OCI-LY7 (cell line): ENCODE measurements at regions not wholly inside any gene's neighbourhood (a gene's known extent, or its start where the extent isn't known, plus 50 kb on each side); places are given as distances from the start of the nearest gene placed in this dataset.

Experiments used
- BruUV-seq: library from RNA; stranded (reverse); fragments of 400-500 nt; replicated peaks from 2 replicates; lab custom pipeline; 2021; lab: Mats Ljungman, UMichigan
- CTCF ChIA-PET: fragments of 300-600 bp; sonication (Branson Sonifier 250); formaldehyde crosslinking; loops from one replicate; lab custom pipeline; 2022; ENCODE audit warnings: antibody characterized with exemption; ENCODE audit not compliant: unreplicated experiment; lab: Charles Lee
- POLR2A ChIA-PET: fragments of 300-600 bp; sonication (Branson Sonifier 250); formaldehyde crosslinking; loops from one replicate; lab custom pipeline; 2022; ENCODE audit warnings: antibody characterized with exemption; lab: Charles Lee
- DNase-seq: peaks from one replicate; pipeline ENCODE4 v3.0.0-alpha.2; 2015; ENCODE audit warnings: low spot score
- H2AFZ ChIP-seq: fragments of 200-600 bp; sonication (generic), shearing (Covaris generic); 2 replicates; pipeline ENCODE4 v1.6.1; 2014; ENCODE audit warnings: mild to moderate bottlenecking, antibody characterized with exemption, low read length, moderate library complexity
- H3K27ac ChIP-seq: fragments of 200-600 bp; sonication (generic); 2 replicates; pipeline ENCODE4 v1.5.1; 2014; ENCODE audit warnings: mixed run types, low read depth, mild to moderate bottlenecking, moderate library complexity, low read length, inconsistent platforms; ENCODE audit not compliant: poor library complexity, severe bottlenecking
- H3K36me3 ChIP-seq: fragments of 200-600 bp; sonication (generic); 2 replicates; pipeline ENCODE4 v1.6.1; 2014; ENCODE audit warnings: mild to moderate bottlenecking, antibody characterized with exemption, low read length, moderate library complexity, mixed read lengths; ENCODE audit not compliant: insufficient read depth
- H3K4me1 ChIP-seq: fragments of 200-600 bp; sonication (generic); 2 replicates; pipeline ENCODE4 v1.5.1; 2014; ENCODE audit warnings: mild to moderate bottlenecking, low read length; ENCODE audit not compliant: insufficient read depth, poor library complexity, severe bottlenecking
- H3K4me2 ChIP-seq: fragments of 200-600 bp; sonication (generic); 2 replicates; pipeline ENCODE4 v1.6.1; 2014; ENCODE audit warnings: mild to moderate bottlenecking, low read length
- H3K4me3 ChIP-seq: fragments of 200-600 bp; sonication (generic); 2 replicates; pipeline ENCODE4 v1.5.1; 2014; ENCODE audit warnings: mild to moderate bottlenecking, low read depth, low read length; ENCODE audit not compliant: poor library complexity, severe bottlenecking
- H3K79me2 ChIP-seq: fragments of 200-600 bp; sonication (generic); 2 replicates; pipeline ENCODE4 v1.6.1; 2016; ENCODE audit warnings: low read depth, mild to moderate bottlenecking, low read length, moderate library complexity, mixed read lengths; ENCODE audit not compliant: insufficient read depth
- H3K9me2 ChIP-seq: fragments of 200-600 bp; sonication (generic); 2 replicates; pipeline ENCODE4 v1.6.1; 2016; ENCODE audit warnings: mild to moderate bottlenecking, low read length, mixed read lengths; ENCODE audit not compliant: insufficient read depth
- H3K9me3 ChIP-seq: fragments of 200-600 bp; sonication (generic); 2 replicates; pipeline ENCODE4 v1.6.1; 2014; ENCODE audit warnings: mild to moderate bottlenecking, mixed run types, low read length, mixed read lengths
- H4K20me1 ChIP-seq: fragments of 200-600 bp; sonication (generic); 2 replicates; pipeline ENCODE4 v1.6.1; 2014; ENCODE audit warnings: mild to moderate bottlenecking, antibody characterized with exemption, low read length, moderate library complexity, mixed read lengths; ENCODE audit not compliant: insufficient read depth
- EZH2phosphoT487 ChIP-seq: fragments of 200-600 bp; sonication (generic); IDR thresholded peaks from 2 replicates; pipeline ENCODE4 v1.6.1; 2018; ENCODE audit warnings: low read depth, borderline replicate concordance, mild to moderate bottlenecking, mixed run types, antibody characterized with exemption, low read length, moderate library complexity, mixed read lengths
- intact Hi-C: fragments of 100-400 bp; cut with micrococcal nuclease; formaldehyde crosslinking; loops from one replicate; pipeline ENCODE4 v1.10.0; 2022; ENCODE audit not compliant: unreplicated experiment
- TF ChIP-seq, protein P1 (sequence below): fragments of 200-600 bp; sonication (generic); conservative IDR thresholded peaks from 2 replicates; pipeline ENCODE4 v1.5.1; 2014; ENCODE audit warnings: mild to moderate bottlenecking, antibody characterized with exemption, low read length, moderate library complexity, mixed read lengths

DNA sequence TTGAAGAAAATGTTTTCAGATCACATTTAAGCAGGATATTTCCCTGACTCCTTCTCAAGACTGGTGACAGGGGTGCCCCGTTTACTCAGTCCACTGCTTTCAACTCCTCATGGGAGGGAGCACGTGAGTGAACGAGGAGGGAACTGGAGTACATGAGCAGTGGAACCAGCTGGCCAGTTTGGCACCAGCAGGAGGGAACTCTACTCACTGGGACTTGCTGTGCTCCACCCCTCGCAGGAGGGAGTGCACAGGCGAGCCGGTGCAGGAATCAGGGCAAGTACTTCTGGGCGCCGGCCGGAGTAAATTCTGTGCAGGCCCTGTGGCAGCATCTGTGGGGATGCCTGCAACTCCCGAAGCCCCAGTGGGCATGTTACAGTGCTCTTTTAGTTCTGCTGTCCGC is 1941.1 kb upstream of the C9orf72 start:
- TF ChIP-seq, protein P1, sequence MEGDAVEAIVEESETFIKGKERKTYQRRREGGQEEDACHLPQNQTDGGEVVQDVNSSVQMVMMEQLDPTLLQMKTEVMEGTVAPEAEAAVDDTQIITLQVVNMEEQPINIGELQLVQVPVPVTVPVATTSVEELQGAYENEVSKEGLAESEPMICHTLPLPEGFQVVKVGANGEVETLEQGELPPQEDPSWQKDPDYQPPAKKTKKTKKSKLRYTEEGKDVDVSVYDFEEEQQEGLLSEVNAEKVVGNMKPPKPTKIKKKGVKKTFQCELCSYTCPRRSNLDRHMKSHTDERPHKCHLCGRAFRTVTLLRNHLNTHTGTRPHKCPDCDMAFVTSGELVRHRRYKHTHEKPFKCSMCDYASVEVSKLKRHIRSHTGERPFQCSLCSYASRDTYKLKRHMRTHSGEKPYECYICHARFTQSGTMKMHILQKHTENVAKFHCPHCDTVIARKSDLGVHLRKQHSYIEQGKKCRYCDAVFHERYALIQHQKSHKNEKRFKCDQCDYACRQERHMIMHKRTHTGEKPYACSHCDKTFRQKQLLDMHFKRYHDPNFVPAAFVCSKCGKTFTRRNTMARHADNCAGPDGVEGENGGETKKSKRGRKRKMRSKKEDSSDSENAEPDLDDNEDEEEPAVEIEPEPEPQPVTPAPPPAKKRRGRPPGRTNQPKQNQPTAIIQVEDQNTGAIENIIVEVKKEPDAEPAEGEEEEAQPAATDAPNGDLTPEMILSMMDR = no peak
- no peak for TF ChIP-seq EZH2phosphoT487
- POLR2A ChIA-PET = no interaction called here
- no TSS peak for BruUV-seq

GRCh38 chr9:29514862-29515261 is 1941.6 kb upstream of the C9orf72 start:
- Histone ChIP-seq H3K9me2 (no peaks in the 10 kb centered on the region), H3K79me2 (no peaks in the 10 kb centered on the region), H4K20me1 (no peaks in the 10 kb centered on the region), H3K9me3 (no peaks in the 10 kb centered on the region), H3K4me1 (no peaks in the 10 kb centered on the region), H3K36me3 (no peaks in the 10 kb centered on the region), H3K4me2 (no peak overlapping the region), H3K27ac (no peak overlapping the region), H3K4me3 (no peak overlapping the region), H2AFZ (no peak overlapping the region)
- POLR2A ChIA-PET = interaction anchor here (0.6 kb wide), 1 partner anchor 173 kb away, joined by 3 read pairs; no protein-coding TSS in a partner anchor
- no TSS peak for BruUV-seq
- intact Hi-C loops = no loop called here
- no peak for DNase-seq
- TF ChIP-seq EZH2phosphoT487 = no peak
- TF ChIP-seq, protein P1 = no peak
- CTCF ChIA-PET = no interaction called here

More for the DNA sequence above, 1941.1 kb upstream of the C9orf72 start:
- H3K4me2 ChIP-seq = no peak overlapping the region
- H3K9me2 ChIP-seq = no peaks in the 10 kb centered on the region
- no peaks in the 10 kb centered on the region for H3K9me3 ChIP-seq
- H2AFZ ChIP-seq = no peak overlapping the region
- no peak for DNase-seq
- H4K20me1 ChIP-seq = no peaks in the 10 kb centered on the region
- CTCF ChIA-PET = no interaction called here
- no peaks in the 10 kb centered on the region for H3K4me1 ChIP-seq
- H3K36me3 ChIP-seq = no peaks in the 10 kb centered on the region
- no peaks in the 10 kb centered on the region for H3K79me2 ChIP-seq
- H3K27ac ChIP-seq = no peak overlapping the region
- intact Hi-C loops = no loop called here
- H3K4me3 ChIP-seq = no peak overlapping the region

DNA sequence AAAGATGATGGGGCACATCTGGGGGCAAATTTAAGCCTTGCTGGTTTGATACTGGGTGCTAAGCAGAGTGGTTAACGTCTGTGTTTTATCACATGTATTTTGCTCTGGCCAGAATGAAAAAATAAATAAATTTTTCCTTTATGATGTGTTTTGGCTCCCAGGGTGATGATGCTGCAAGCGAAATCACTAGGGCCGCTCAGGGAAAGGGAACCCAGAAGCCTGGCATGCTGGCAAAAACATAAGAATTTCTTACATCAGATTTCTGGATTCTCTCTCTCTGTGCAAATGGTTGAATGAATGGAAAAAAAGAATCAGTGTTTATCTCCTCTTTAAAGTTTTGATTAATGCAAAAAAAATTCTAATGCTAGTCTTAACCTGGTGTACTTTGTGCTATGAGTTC is 1975.2 kb upstream of the C9orf72 start:
- no TSS peak for BruUV-seq
- TF ChIP-seq EZH2phosphoT487 = no peak
- TF ChIP-seq, protein P1 = no peak
- Histone ChIP-seq H3K4me1 (no peaks in the 10 kb centered on the region), H3K4me3 (no peak overlapping the region), H3K36me3 (no peaks in the 10 kb centered on the region), H2AFZ (no peak overlapping the region), H3K79me2 (no peaks in the 10 kb centered on the region), H4K20me1 (no peaks in the 10 kb centered on the region), H3K9me2 (no peaks in the 10 kb centered on the region), H3K27ac (no peak overlapping the region), H3K4me2 (no peak overlapping the region), H3K9me3 (no peaks in the 10 kb centered on the region)
- POLR2A ChIA-PET = no interaction called here
- intact Hi-C loops = no loop called here
- no peak for DNase-seq
- CTCF ChIA-PET = no interaction called here
